Ishikawa (cell line): ENCODE measurements at regions not wholly inside any gene's neighbourhood (a gene's known extent, or its start where the extent isn't known, plus 50 kb on each side); places are given as distances from the start of the nearest gene placed in this dataset.

Source experiments
- CEBPB ChIP-seq: IDR thresholded peaks from 2 replicates; pipeline ENCODE4 v1.6.1; 2012
- CREB1 ChIP-seq: IDR thresholded peaks from 2 replicates; pipeline ENCODE4 v1.6.1; 2012; ENCODE audit warnings: low read depth
- EGR1 ChIP-seq: IDR thresholded peaks from 2 replicates; pipeline ENCODE4 v1.6.1; 2012
- EP300 ChIP-seq: IDR thresholded peaks from 2 replicates; pipeline ENCODE4 v1.6.1; 2012; ENCODE audit warnings: borderline replicate concordance
- FOXM1 ChIP-seq: IDR thresholded peaks from 2 replicates; pipeline ENCODE4 v1.6.1; 2012; ENCODE audit warnings: low read depth, borderline replicate concordance
- NFIC ChIP-seq: IDR thresholded peaks from 2 replicates; pipeline ENCODE4 v1.6.1; 2012
- RAD21 ChIP-seq: IDR thresholded peaks from 2 replicates; pipeline ENCODE4 v1.6.1; 2012; ENCODE audit warnings: low read depth
- TAF1 ChIP-seq: IDR thresholded peaks from 2 replicates; pipeline ENCODE4 v1.6.1; 2012; ENCODE audit warnings: low read depth, mild to moderate bottlenecking
- TCF12 ChIP-seq: IDR thresholded peaks from 2 replicates; pipeline ENCODE4 v1.6.1; 2012; ENCODE audit warnings: low read depth
- TEAD4 ChIP-seq: IDR thresholded peaks from 2 replicates; pipeline ENCODE4 v1.6.1; 2012
- YY1 ChIP-seq: IDR thresholded peaks from 2 replicates; pipeline ENCODE4 v1.6.1; 2012; ENCODE audit warnings: low read depth
- ZBTB7A ChIP-seq: IDR thresholded peaks from 2 replicates; pipeline ENCODE4 v1.6.1; 2012; ENCODE audit warnings: low read depth
- TF ChIP-seq, protein P1 (sequence below): IDR thresholded peaks from 2 replicates; pipeline ENCODE4 v1.6.1; 2012
- TF ChIP-seq, protein P2 (sequence below): IDR thresholded peaks from 2 replicates; pipeline ENCODE4 v1.6.1; 2012; ENCODE audit warnings: low read depth, mild to moderate bottlenecking
- TF ChIP-seq, protein P3 (sequence below): IDR thresholded peaks from 2 replicates; pipeline ENCODE4 v1.6.1; 2012

DNA sequence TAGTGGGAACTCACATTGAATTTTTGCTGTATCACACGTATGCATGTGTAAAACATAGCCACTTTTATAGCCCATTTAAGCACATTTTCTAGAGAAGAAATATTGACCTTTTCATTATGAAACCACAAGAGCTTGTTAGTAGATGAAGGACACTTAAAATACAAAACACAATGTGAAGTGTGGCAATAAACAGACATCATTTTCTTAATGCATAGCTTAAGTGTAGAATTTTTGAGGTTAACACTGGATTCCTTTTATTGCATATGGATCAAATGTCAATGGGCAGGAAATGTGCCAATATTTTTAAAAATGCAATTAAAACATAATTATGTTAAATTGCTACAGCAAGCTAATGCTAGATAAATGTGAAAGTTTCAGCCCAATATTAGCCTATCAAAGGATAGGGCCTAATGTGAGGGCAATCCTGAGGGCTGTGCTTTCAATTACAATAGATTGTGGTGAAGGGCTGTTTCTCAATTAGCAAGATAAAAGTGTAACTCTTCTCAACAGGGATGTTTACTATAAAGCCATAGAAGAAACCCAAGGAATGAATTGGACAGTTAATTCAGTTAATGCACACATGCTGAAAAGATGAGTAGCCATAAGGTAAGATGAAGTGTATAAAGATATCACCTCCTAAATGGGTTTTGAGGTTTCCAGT, 489.0 kb upstream of the CDIN1 start:
- TF ChIP-seq, protein P1, sequence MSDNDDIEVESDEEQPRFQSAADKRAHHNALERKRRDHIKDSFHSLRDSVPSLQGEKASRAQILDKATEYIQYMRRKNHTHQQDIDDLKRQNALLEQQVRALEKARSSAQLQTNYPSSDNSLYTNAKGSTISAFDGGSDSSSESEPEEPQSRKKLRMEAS: no peak
- no peak for TF ChIP-seq CREB1
- TF ChIP-seq ZBTB7A: no peak
- TF ChIP-seq FOXM1: no peak

DNA sequence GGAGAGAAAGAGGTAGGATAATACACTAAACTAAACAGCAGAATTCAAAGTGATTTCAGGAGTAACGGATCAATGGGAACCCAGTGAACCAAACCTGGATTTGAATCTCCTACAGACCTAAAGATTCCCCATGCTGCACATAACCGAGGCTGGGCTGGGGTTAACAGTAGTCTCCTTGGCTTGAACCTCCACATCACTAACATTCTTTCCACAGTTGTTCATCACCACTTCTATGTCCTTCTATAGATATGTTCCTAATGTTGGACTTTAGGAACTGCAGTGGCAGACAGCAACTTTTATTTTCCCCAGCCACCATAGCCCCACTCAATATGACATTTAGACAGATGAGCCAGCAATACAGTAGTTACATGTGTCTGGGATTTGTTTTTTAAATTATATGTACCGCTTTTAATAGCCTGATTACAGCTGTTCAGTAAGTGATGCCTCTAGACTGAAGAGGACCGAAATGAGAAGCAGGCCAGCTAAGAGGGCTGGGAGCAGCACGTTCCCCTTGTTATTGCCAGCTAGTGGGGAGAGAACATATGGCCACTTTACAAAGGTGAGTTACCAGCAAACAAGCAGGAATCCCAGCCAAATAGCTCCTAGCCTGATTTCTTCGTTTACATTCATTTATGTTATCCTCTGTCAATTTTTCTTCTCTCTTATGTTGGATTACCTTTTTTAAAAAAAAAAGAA, 472.6 kb upstream of the CDIN1 start:
- TF ChIP-seq, protein P1: no peak

DNA sequence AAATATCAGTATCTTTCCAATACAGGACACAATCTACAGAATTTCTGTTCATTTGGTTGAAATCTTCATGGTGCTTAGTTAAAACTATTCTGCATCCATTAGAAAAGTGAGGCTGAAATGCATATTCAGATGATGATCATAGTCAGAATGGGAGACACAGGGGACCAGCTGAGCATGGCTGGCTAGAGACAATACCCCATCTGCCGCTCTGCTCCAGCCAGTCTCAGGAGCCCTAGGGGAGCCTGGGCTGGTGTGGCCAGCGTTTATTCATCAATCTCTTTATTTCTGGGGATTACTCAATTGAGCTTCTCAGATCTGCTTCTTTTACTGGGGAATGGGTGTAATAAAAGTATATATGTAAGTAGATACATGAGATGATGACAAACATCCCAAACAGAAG, 470.9 kb upstream of the CDIN1 start:
- TF ChIP-seq TCF12: no peak
- no peak for TF ChIP-seq FOXM1
- no peak for TF ChIP-seq EP300
- no peak for TF ChIP-seq YY1
- TF ChIP-seq TEAD4: no peak
- TF ChIP-seq, protein P2, sequence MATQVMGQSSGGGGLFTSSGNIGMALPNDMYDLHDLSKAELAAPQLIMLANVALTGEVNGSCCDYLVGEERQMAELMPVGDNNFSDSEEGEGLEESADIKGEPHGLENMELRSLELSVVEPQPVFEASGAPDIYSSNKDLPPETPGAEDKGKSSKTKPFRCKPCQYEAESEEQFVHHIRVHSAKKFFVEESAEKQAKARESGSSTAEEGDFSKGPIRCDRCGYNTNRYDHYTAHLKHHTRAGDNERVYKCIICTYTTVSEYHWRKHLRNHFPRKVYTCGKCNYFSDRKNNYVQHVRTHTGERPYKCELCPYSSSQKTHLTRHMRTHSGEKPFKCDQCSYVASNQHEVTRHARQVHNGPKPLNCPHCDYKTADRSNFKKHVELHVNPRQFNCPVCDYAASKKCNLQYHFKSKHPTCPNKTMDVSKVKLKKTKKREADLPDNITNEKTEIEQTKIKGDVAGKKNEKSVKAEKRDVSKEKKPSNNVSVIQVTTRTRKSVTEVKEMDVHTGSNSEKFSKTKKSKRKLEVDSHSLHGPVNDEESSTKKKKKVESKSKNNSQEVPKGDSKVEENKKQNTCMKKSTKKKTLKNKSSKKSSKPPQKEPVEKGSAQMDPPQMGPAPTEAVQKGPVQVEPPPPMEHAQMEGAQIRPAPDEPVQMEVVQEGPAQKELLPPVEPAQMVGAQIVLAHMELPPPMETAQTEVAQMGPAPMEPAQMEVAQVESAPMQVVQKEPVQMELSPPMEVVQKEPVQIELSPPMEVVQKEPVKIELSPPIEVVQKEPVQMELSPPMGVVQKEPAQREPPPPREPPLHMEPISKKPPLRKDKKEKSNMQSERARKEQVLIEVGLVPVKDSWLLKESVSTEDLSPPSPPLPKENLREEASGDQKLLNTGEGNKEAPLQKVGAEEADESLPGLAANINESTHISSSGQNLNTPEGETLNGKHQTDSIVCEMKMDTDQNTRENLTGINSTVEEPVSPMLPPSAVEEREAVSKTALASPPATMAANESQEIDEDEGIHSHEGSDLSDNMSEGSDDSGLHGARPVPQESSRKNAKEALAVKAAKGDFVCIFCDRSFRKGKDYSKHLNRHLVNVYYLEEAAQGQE: no peak
- TF ChIP-seq CEBPB: no peak
- TF ChIP-seq CREB1: no peak
- no peak for TF ChIP-seq RAD21
- TF ChIP-seq, protein P1: no peak
- TF ChIP-seq EGR1: no peak
- TF ChIP-seq NFIC: no peak
- TF ChIP-seq, protein P3, sequence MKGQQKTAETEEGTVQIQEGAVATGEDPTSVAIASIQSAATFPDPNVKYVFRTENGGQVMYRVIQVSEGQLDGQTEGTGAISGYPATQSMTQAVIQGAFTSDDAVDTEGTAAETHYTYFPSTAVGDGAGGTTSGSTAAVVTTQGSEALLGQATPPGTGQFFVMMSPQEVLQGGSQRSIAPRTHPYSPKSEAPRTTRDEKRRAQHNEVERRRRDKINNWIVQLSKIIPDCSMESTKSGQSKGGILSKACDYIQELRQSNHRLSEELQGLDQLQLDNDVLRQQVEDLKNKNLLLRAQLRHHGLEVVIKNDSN: no peak
- TF ChIP-seq TAF1: no peak
- TF ChIP-seq ZBTB7A: no peak

DNA sequence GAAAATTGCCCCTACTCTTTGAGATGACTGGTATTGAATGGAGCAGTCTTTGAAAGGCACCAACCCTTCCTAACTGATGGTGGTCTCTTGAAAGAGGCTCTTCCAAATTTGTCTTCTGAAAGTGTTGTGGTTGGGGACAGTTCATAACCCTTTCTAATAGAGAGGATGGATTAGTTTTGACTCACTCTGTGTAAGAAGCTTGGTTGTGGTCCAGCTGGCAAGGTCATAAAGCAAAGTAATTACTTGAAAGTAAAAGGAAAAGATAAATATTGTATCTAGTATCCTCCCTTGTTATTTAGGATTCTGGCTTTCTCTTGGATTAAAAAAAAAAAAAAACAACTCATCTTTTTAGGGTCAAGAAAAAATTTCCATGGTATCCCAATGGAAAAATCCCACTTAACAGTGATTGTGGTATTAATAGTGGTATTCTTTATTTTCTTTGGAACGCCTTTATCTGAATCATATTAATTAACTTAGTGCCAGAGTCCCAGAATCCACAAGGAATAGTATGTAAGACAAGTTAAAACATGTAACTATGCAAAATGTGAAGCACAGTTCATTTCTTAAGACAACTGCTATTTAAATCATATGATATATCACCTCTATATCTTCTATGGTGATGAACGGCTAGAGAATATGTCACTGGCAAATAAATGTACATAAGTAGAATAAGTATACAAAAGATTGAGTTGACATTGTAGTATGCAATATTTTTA, 469.3 kb upstream of the CDIN1 start:
- TF ChIP-seq, protein P1: no peak

DNA sequence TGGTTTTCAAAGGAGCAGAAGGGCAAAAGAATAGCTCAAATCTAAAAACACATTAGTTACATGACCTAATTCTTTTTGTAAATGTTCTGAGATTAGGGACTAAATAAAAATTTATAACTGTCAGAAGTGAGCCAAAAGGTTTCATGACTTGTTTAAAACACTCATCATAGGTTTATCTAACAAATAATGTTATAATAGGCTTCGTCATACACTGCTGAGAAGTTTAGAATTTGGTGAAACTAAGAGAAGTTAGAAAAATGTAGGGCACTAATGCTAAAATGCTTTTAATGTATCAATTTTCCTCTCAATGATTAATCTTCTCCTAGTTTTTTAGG, 468.8 kb upstream of the CDIN1 start:
- TF ChIP-seq ZBTB7A: no peak
- no peak for TF ChIP-seq CREB1
- no peak for TF ChIP-seq RAD21
- TF ChIP-seq CEBPB: no peak
- no peak for TF ChIP-seq EGR1
- TF ChIP-seq NFIC: no peak
- TF ChIP-seq, protein P1: no peak

DNA sequence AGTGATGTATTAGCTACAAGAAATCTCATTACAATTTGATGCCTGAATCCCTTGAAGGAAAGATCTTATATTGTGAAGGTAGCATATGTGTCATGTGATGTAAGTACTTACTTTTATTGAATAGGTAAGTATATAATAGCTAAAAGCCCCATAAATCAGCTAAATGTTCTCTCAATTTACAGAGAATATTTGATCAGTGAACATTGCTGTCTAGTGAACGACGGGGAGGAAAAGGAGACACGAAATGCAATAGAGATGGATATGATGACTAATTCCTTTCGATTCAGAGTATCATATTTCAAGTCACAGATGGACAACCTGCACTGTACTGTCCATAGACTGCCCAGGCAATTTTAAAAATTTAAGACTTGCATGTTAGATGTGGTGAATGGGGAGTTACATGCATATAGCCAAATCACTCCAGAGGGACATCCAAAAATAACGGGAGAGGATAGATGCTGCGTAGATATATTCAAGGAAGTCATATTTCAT, 462.1 kb upstream of the CDIN1 start:
- no peak for TF ChIP-seq ZBTB7A
- no peak for TF ChIP-seq TCF12
- no peak for TF ChIP-seq FOXM1
- no peak for TF ChIP-seq TAF1
- TF ChIP-seq EP300: no peak
- no peak for TF ChIP-seq RAD21
- TF ChIP-seq, protein P2: no peak
- TF ChIP-seq, protein P1: no peak
- TF ChIP-seq CREB1: no peak
- TF ChIP-seq NFIC: no peak
- TF ChIP-seq, protein P3: no peak
- no peak for TF ChIP-seq EGR1
- TF ChIP-seq YY1: no peak
- no peak for TF ChIP-seq CEBPB
- no peak for TF ChIP-seq TEAD4
